IMR-90 (cell line): ENCODE measurements at regions not wholly inside any gene's neighbourhood (a gene's known extent, or its start where the extent isn't known, plus 50 kb on each side); places are given as distances from the start of the nearest gene placed in this dataset.

ENCODE experiments used
- ATAC-seq: fragments of 200-7000 bp; cut with Tn5 transposase; 2 replicates; pipeline ENCODE4 v1.9.1; 2020; ENCODE audit warnings: low read depth, mild to moderate bottlenecking, moderate library complexity
- BruUV-seq: library from RNA; stranded (reverse); fragments of 400-500 nt; replicated peaks from 2 replicates; lab custom pipeline; 2021; lab: Mats Ljungman, UMichigan
- CTCF ChIA-PET: fragments of 300-600 bp; formaldehyde crosslinking; extraction: SDS; loops from one replicate; lab custom pipeline; 2021; ENCODE audit warnings: antibody characterized with exemption; lab: Yijun Ruan, JAX
- POLR2A ChIA-PET: fragments of 300-600 bp; sonication (Branson Sonifier 250); formaldehyde crosslinking; loops from one replicate; lab custom pipeline; 2022; ENCODE audit warnings: antibody characterized with exemption; ENCODE audit not compliant: unreplicated experiment; lab: Charles Lee
- DNase-seq: peaks from one replicate; pipeline ENCODE4 v3.0.0; 2013
- H2AFZ ChIP-seq: replicated peaks from 2 replicates; pipeline ENCODE3; 2013; ENCODE audit warnings: low read length, mild to moderate bottlenecking; ENCODE audit not compliant: poor library complexity
- H2AK5ac ChIP-seq: 2 replicates; pipeline ENCODE4 v1.6.1; 2013; ENCODE audit warnings: low read depth, low read length, inconsistent platforms
- H2AK9ac ChIP-seq: replicated peaks from 2 replicates; pipeline ENCODE3; 2013; ENCODE audit warnings: mild to moderate bottlenecking, low read depth, low read length, moderate library complexity; ENCODE audit not compliant: poor library complexity
- H2BK120ac ChIP-seq: 2 replicates; pipeline ENCODE4 v1.6.1; 2013; ENCODE audit warnings: low read depth, low read length, inconsistent platforms
- H2BK15ac ChIP-seq: 3 replicates; pipeline ENCODE4 v1.6.1; 2013; ENCODE audit warnings: low read depth, low read length, inconsistent platforms
- H2BK20ac ChIP-seq: 2 replicates; pipeline ENCODE4 v1.6.1; 2013; ENCODE audit warnings: low read depth, mild to moderate bottlenecking, inconsistent platforms, low read length, moderate library complexity
- H2BK5ac ChIP-seq: 2 replicates; pipeline ENCODE4 v1.6.1; 2013; ENCODE audit warnings: mild to moderate bottlenecking, low read depth, low read length, inconsistent platforms; ENCODE audit not compliant: poor library complexity, severe bottlenecking
- H3K14ac ChIP-seq: replicated peaks from 2 replicates; pipeline ENCODE4 v1.6.1; 2013; ENCODE audit warnings: low read depth, low read length, inconsistent platforms
- H3K18ac ChIP-seq: 2 replicates; pipeline ENCODE4 v1.6.1; 2013; ENCODE audit warnings: low read depth, low read length, control low read depth
- H3K23ac ChIP-seq: 2 replicates; pipeline ENCODE4 v1.6.1; 2013; ENCODE audit warnings: low read depth, low read length, inconsistent platforms
- H3K27ac ChIP-seq: 2 replicates; pipeline ENCODE4 v1.5.1; 2013; ENCODE audit warnings: mild to moderate bottlenecking, control low read depth, low read length; ENCODE audit not compliant: insufficient read depth
- H3K27me3 ChIP-seq: 2 replicates; pipeline ENCODE4 v1.6.1; 2013; ENCODE audit warnings: low read length; ENCODE audit not compliant: control insufficient read depth, insufficient read depth
- H3K36me3 ChIP-seq: 2 replicates; pipeline ENCODE4 v1.6.1; 2013; ENCODE audit warnings: low read length, mixed read lengths; ENCODE audit not compliant: control insufficient read depth, insufficient read depth
- H3K4ac ChIP-seq: 2 replicates; pipeline ENCODE4 v1.6.1; 2013; ENCODE audit warnings: low read depth, low read length, inconsistent platforms
- H3K4me1 ChIP-seq: 2 replicates; pipeline ENCODE4 v1.6.1; 2013; ENCODE audit warnings: low read length, mixed read lengths; ENCODE audit not compliant: control insufficient read depth, insufficient read depth
- H3K4me2 ChIP-seq: 2 replicates; pipeline ENCODE4 v1.6.1; 2013; ENCODE audit warnings: low read depth, mild to moderate bottlenecking, control low read depth, low read length, moderate library complexity
- H3K4me3 ChIP-seq: 2 replicates; pipeline ENCODE4 v1.5.1; 2013; ENCODE audit warnings: low read depth, mild to moderate bottlenecking, control low read depth, low read length, moderate library complexity; ENCODE audit not compliant: insufficient read depth
- H3K56ac ChIP-seq: 2 replicates; pipeline ENCODE4 v1.6.1; 2013; ENCODE audit warnings: low read length, inconsistent platforms; ENCODE audit not compliant: insufficient read depth; ENCODE audit errors: extremely low read depth
- H3K79me1 ChIP-seq, 2 experiments: 2 replicates each; pipeline ENCODE4 v1.6.1; 2013; ENCODE audit warnings: low read length in 2 of 2, inconsistent platforms in 1 of 2, low read depth in 1 of 2
- H3K9ac ChIP-seq: 2 replicates; pipeline ENCODE4 v1.6.1; 2013; ENCODE audit warnings: low read depth, low read length, control low read depth
- H3K9me1 ChIP-seq: 2 replicates; pipeline ENCODE4 v1.6.1; 2013; ENCODE audit warnings: low read length, inconsistent platforms; ENCODE audit not compliant: insufficient read depth
- H3K9me3 ChIP-seq: 2 replicates; pipeline ENCODE4 v1.6.1; 2013; ENCODE audit warnings: low read length; ENCODE audit not compliant: control insufficient read depth, insufficient read depth
- H4K20me1 ChIP-seq: 2 replicates; pipeline ENCODE4 v1.6.1; 2013; ENCODE audit warnings: low read length, inconsistent platforms; ENCODE audit not compliant: insufficient read depth
- H4K5ac ChIP-seq: 2 replicates; pipeline ENCODE4 v1.6.1; 2013; ENCODE audit warnings: mild to moderate bottlenecking, low read depth, low read length, control low read depth
- H4K8ac ChIP-seq, 2 experiments: 2 replicates each; pipeline ENCODE4 v1.6.1; 2013; ENCODE audit warnings: low read depth in 2 of 2, low read length in 2 of 2, control low read depth in 1 of 2, inconsistent platforms in 1 of 2
- H4K91ac ChIP-seq: 2 replicates; pipeline ENCODE4 v1.6.1; 2013; ENCODE audit warnings: low read depth, low read length, inconsistent platforms; ENCODE audit not compliant: insufficient read depth
- BHLHE40 ChIP-seq: fragments of 150-350 bp; IDR thresholded peaks from 2 replicates; pipeline ENCODE4 v1.6.1; 2016; ENCODE audit warnings: mild to moderate bottlenecking, low read depth, low read length
- CEBPB ChIP-seq: IDR thresholded peaks from 2 replicates; pipeline ENCODE4 v1.6.1; 2012; ENCODE audit warnings: low read depth, low read length, improper control_type of control experiment
- CHD1 ChIP-seq: IDR thresholded peaks from 2 replicates; pipeline ENCODE4 v1.6.1; 2012; ENCODE audit warnings: low read depth, low read length, improper control_type of control experiment
- CTCF ChIP-seq: conservative IDR thresholded peaks from 2 replicates; pipeline ENCODE4 v1.5.1; 2012; ENCODE audit warnings: mild to moderate bottlenecking, low read depth, low read length, improper control_type of control experiment
- ELK1 ChIP-seq: fragments of 150-350 bp; IDR thresholded peaks from 2 replicates; pipeline ENCODE4 v1.6.1; 2016; ENCODE audit warnings: low read depth, mild to moderate bottlenecking, low read length, moderate library complexity, borderline replicate concordance
- FOS ChIP-seq: fragments of 150-350 bp; IDR thresholded peaks from 2 replicates; pipeline ENCODE4 v1.6.1; 2016; ENCODE audit warnings: low read depth, low read length
- MAFK ChIP-seq: IDR thresholded peaks from 2 replicates; pipeline ENCODE4 v1.6.1; 2012; ENCODE audit warnings: low read depth, low read length, improper control_type of control experiment
- MAZ ChIP-seq: IDR thresholded peaks from 2 replicates; pipeline ENCODE4 v1.6.1; 2012; ENCODE audit warnings: low read depth, mild to moderate bottlenecking, low read length, improper control_type of control experiment, moderate library complexity, borderline replicate concordance
- MXI1 ChIP-seq: IDR thresholded peaks from 2 replicates; pipeline ENCODE4 v1.6.1; 2012; ENCODE audit warnings: low read depth, mild to moderate bottlenecking, low read length, moderate library complexity, borderline replicate concordance
- NFE2L2 ChIP-seq: fragments of 150-350 bp; IDR thresholded peaks from 2 replicates; pipeline ENCODE4 v1.6.1; 2016; ENCODE audit warnings: low read depth, mild to moderate bottlenecking, low read length
- POLR2A ChIP-seq: IDR thresholded peaks from 2 replicates; pipeline ENCODE4 v1.6.1; 2012; ENCODE audit warnings: mild to moderate bottlenecking, low read depth, low read length
- RAD21 ChIP-seq: IDR thresholded peaks from 2 replicates; pipeline ENCODE4 v1.6.1; 2012; ENCODE audit warnings: low read length, improper control_type of control experiment
- RCOR1 ChIP-seq: IDR thresholded peaks from 2 replicates; pipeline ENCODE4 v1.6.1; 2012; ENCODE audit warnings: mild to moderate bottlenecking, low read length, improper control_type of control experiment; ENCODE audit not compliant: insufficient replicate concordance
- RFX5 ChIP-seq: IDR thresholded peaks from 2 replicates; pipeline ENCODE4 v1.8.0; 2012; ENCODE audit warnings: low read depth, mild to moderate bottlenecking, low read length, moderate library complexity
- SMC3 ChIP-seq: fragments of 150-350 bp; IDR thresholded peaks from 2 replicates; pipeline ENCODE4 v1.6.1; 2016; ENCODE audit warnings: low read depth, mild to moderate bottlenecking, antibody characterized with exemption, low read length, moderate library complexity
- WGBS, 2 experiments: methylation state at CpG; one replicate each; pipeline versions ENCODE4 v1.1.5 to v1.1.7; 2013; ENCODE audit warnings: missing lambda C conversion rate in 2 of 2; ENCODE audit not compliant: insufficient read length in 1 of 2; ENCODE audit errors: extremely low coverage in 2 of 2; 5-methylcytosine and 5-hydroxymethylcytosine counted together
- dilution Hi-C: fragments of 300-500 bp; cut with HindIII; formaldehyde crosslinking; loops from one replicate; pipeline ENCODE4 v1.14.3; 2018; ENCODE audit warnings: low sequenced_read_pairs; ENCODE audit not compliant: unreplicated experiment
- in situ Hi-C: fragments of 300-500 bp; cut with MboI; formaldehyde crosslinking; loops from 3 replicates; pipeline ENCODE4 v1.14.3; 2019; ENCODE audit warnings: low sequenced_read_pairs, inconsistent platforms, mixed read lengths
- intact Hi-C: fragments of 100-400 bp; cut with micrococcal nuclease; formaldehyde crosslinking; loops from 2 replicates; pipeline ENCODE4 v1.10.0; 2022
- TF ChIP-seq, protein P1 (sequence below): fragments of 150-350 bp; IDR thresholded peaks from 2 replicates; pipeline ENCODE4 v1.6.1; 2017; ENCODE audit warnings: mild to moderate bottlenecking, antibody characterized with exemption, low read length, low read depth

- Histone ChIP-seq H3K27me3 (peaks cover 3% of the 10 kb centered on the region), H3K9ac (no peak overlapping the region), H3K4ac (no peak overlapping the region), H3K14ac (no peak overlapping the region), H2AK9ac (no peak overlapping the region), H3K4me3 (no peak overlapping the region), H4K5ac (no peak overlapping the region), H3K23ac (no peak overlapping the region), H4K91ac (no peak overlapping the region), H2BK15ac (no peak overlapping the region), H3K9me3 (no peaks in the 10 kb centered on the region), H3K79me1 (no peaks in the 10 kb centered on the region), H3K4me2 (no peak overlapping the region), H3K18ac (no peak overlapping the region), H3K56ac (no peak overlapping the region), H3K27ac (no peak overlapping the region), H3K9me1 (peaks cover 3% of the 10 kb centered on the region; the same call in 1 of the 2 replicates), H3K36me3 (no peaks in the 10 kb centered on the region), H2BK120ac (no peak overlapping the region), H4K20me1 (no peaks in the 10 kb centered on the region), H2AFZ (no peak overlapping the region), H2BK20ac (no peak overlapping the region), H2AK5ac (no peak overlapping the region; the same call in 1 of the 2 replicates), H2BK5ac (no peak overlapping the region), H4K8ac (no peak overlapping the region), H3K4me1 (peaks cover 11% of the 10 kb centered on the region; the same call in 1 of the 2 replicates)
- no TSS peak for BruUV-seq
- ChIA-PET CTCF (interaction anchor here (1.0 kb wide), 1 partner anchor 199 kb away, joined by 3 read pairs; no protein-coding TSS in a partner anchor), POLR2A (no interaction called here)
- 89% methylated on average over 4 of the region's 11 CpGs; no CpG with 5 or more reads in 1 of the 2 experiments for WGBS, 2 experiments
- in situ Hi-C loops, result no loop called here
- dilution Hi-C loops, result no loop called here
- no peak for DNase-seq
- ATAC-seq, result no peak
- TF ChIP-seq MAZ (no peak), CTCF (no peak), POLR2A (no peak), CEBPB (no peak), NFE2L2 (no peak), RAD21 (no peak), MAFK (no peak), FOS (no peak), CHD1 (no peak), MXI1 (no peak), SMC3 (no peak), ELK1 (no peak), RFX5 (no peak), RCOR1 (no peak), BHLHE40 (no peak)
- TF ChIP-seq, protein P1, sequence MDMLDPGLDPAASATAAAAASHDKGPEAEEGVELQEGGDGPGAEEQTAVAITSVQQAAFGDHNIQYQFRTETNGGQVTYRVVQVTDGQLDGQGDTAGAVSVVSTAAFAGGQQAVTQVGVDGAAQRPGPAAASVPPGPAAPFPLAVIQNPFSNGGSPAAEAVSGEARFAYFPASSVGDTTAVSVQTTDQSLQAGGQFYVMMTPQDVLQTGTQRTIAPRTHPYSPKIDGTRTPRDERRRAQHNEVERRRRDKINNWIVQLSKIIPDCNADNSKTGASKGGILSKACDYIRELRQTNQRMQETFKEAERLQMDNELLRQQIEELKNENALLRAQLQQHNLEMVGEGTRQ, result no peak
- intact Hi-C loops, result no loop called here
These were observed 242.4 kb upstream of the RAB4A start for GRCh38 chr1:229028544-229028943.
